ENCODE measurements at regions not wholly inside any gene's neighbourhood (a gene's known extent, or its start where the extent isn't known, plus 50 kb on each side); places are given as distances from the start of the nearest gene placed in this dataset.

DNA sequence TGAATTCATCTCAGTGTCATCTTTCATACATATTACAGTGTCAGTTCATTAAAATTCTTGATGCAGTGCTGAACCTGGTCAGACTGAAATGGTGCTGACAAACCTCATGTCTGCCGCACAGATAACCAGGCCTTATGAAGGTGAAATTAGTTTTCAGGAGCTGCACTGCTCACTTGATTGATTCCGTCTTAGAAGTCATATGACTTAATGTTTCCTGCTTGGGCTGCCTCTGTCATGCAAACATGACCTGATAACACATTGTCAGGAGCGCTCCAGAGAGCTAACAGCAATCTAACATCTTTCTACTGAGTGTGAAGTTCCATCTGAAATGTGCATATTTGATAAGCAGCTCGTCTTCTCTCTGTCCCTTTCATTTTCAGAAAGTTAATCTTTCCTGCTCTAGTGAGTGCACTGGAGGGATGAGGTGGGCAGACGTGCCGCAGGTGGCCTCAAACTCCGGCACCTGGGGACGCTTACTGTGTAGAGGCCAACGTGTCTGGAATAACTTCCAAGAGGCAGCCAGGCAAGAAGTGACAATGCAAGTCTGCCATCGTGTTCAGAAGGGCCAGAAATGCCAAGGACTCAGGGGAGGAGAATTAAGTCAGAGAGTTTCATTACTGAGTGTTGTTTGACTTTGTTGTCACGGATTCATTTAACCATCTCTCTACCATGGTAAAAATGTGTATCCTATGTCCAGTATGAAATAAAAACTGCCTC lies 592.1 kb downstream of the TLE1 start:
- TF ChIP-seq, protein P1, sequence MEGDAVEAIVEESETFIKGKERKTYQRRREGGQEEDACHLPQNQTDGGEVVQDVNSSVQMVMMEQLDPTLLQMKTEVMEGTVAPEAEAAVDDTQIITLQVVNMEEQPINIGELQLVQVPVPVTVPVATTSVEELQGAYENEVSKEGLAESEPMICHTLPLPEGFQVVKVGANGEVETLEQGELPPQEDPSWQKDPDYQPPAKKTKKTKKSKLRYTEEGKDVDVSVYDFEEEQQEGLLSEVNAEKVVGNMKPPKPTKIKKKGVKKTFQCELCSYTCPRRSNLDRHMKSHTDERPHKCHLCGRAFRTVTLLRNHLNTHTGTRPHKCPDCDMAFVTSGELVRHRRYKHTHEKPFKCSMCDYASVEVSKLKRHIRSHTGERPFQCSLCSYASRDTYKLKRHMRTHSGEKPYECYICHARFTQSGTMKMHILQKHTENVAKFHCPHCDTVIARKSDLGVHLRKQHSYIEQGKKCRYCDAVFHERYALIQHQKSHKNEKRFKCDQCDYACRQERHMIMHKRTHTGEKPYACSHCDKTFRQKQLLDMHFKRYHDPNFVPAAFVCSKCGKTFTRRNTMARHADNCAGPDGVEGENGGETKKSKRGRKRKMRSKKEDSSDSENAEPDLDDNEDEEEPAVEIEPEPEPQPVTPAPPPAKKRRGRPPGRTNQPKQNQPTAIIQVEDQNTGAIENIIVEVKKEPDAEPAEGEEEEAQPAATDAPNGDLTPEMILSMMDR (IDR thresholded peaks at IDR 0.05; ENCODE audit: insufficient read depth, low read length, poor library complexity, severe bottlenecking), result no peak
- TF ChIP-seq EZH2phosphoT487 (conservative IDR thresholded peaks at IDR 0.05; ENCODE audit: low read length), result no peak
